IPS-18c (cell line): ENCODE measurements at regions not wholly inside any gene's neighbourhood (a gene's known extent, or its start where the extent isn't known, plus 50 kb on each side); places are given as distances from the start of the nearest gene placed in this dataset.

Experiments used
- H3K4me3 ChIP-seq: 2 replicates; pipeline ENCODE4 v1.7.0; 2013; ENCODE audit warnings: low read depth, mild to moderate bottlenecking, low read length, moderate library complexity; ENCODE audit not compliant: insufficient read depth
- H3K9me3 ChIP-seq: one replicate; pipeline ENCODE4 v1.6.1; 2013; ENCODE audit warnings: mild to moderate bottlenecking, low read length, moderate library complexity; ENCODE audit not compliant: control insufficient read depth, insufficient read depth

- H3K4me3 ChIP-seq: no peak overlapping the region
- peaks cover 4% of the 10 kb centered on the region for H3K9me3 ChIP-seq
Observed at GRCh38 chr15:48041454-48041853, 79.3 kb upstream of the SLC24A5 start.

GRCh38 chr15:48046813-48047438 is 73.9 kb upstream of the SLC24A5 start:
- no peaks in the 10 kb centered on the region for H3K9me3 ChIP-seq

GRCh38 chr15:48049736-48050135 is 71.1 kb upstream of the SLC24A5 start:
- no peak overlapping the region for H3K4me3 ChIP-seq

More at GRCh38 chr15:48046813-48047438, 73.9 kb upstream of the SLC24A5 start:
- H3K4me3 ChIP-seq: no peak overlapping the region

GRCh38 chr15:48052946-48053345 is 67.8 kb upstream of the SLC24A5 start:
- H3K4me3 ChIP-seq: no peak overlapping the region
- H3K9me3 ChIP-seq: peaks cover 2% of the 10 kb centered on the region

More at GRCh38 chr15:48049736-48050135, 71.1 kb upstream of the SLC24A5 start:
- H3K9me3 ChIP-seq: no peaks in the 10 kb centered on the region

- Histone ChIP-seq H3K4me3 (no peak overlapping the region), H3K9me3 (peaks cover 2% of the 10 kb centered on the region)
Observed at GRCh38 chr15:48058371-48058770, 62.4 kb upstream of the SLC24A5 start.

GRCh38 chr15:48059791-48060190 is 61.0 kb upstream of the SLC24A5 start:
- H3K9me3 ChIP-seq: peaks cover 2% of the 10 kb centered on the region
- H3K4me3 ChIP-seq: no peak overlapping the region

- no peak overlapping the region for H3K4me3 ChIP-seq
- peaks cover 2% of the 10 kb centered on the region for H3K9me3 ChIP-seq
Observed at GRCh38 chr15:48060396-48060795, 60.4 kb upstream of the SLC24A5 start.

- H3K9me3 ChIP-seq: no peaks in the 10 kb centered on the region
- no peak overlapping the region for H3K4me3 ChIP-seq
Observed at GRCh38 chr15:48061605-48062004, 59.2 kb upstream of the SLC24A5 start.

GRCh38 chr15:48062148-48062872 is 58.5 kb upstream of the SLC24A5 start:
- no peak overlapping the region for H3K4me3 ChIP-seq
- H3K9me3 ChIP-seq: no peaks in the 10 kb centered on the region

GRCh38 chr15:48063411-48063985 is 57.3 kb upstream of the SLC24A5 start:
- H3K4me3 ChIP-seq: no peak overlapping the region
- H3K9me3 ChIP-seq: no peaks in the 10 kb centered on the region

GRCh38 chr15:48064421-48064820 is 56.4 kb upstream of the SLC24A5 start:
- Histone ChIP-seq H3K9me3 (no peaks in the 10 kb centered on the region), H3K4me3 (no peak overlapping the region)

- Histone ChIP-seq H3K9me3 (no peaks in the 10 kb centered on the region), H3K4me3 (no peak overlapping the region)
Observed at GRCh38 chr15:48066456-48066855, 54.3 kb upstream of the SLC24A5 start.
